ENCODE measurements at regions not wholly inside any gene's neighbourhood (a gene's known extent, or its start where the extent isn't known, plus 50 kb on each side); places are given as distances from the start of the nearest gene placed in this dataset.

- in situ Hi-C loops (cut with HindIII; ENCODE audit: low sequenced_read_pairs) = no loop called here
- TF ChIP-seq CTCF (IDR thresholded peaks at IDR 0.05; ENCODE audit: low read depth, low read length) = peak; percentile 76
- DNase-seq (ENCODE audit: low read depth, low spot score) = peak; percentile 72
- H3K4me3 ChIP-seq (ENCODE audit: low read depth, low read length) = peak overlapping the region; percentile 83
These were observed 415.5 kb downstream of the PCNX1 start for GRCh38 chr14:71322655-71323250.

- in situ Hi-C loops (cut with HindIII; ENCODE audit: low sequenced_read_pairs) = no loop called here
- DNase-seq (ENCODE audit: low read depth, low spot score) = no peak
- H3K4me3 ChIP-seq (ENCODE audit: low read depth, low read length) = no peak overlapping the region
These were observed 417.6 kb downstream of the PCNX1 start for GRCh38 chr14:71324767-71325272.

GRCh38 chr14:71327691-71328090 is 420.4 kb downstream of the PCNX1 start:
- no peak for TF ChIP-seq CTCF (IDR thresholded peaks at IDR 0.05; ENCODE audit: low read depth, low read length)
- no peak for DNase-seq (ENCODE audit: low read depth, low spot score)
- in situ Hi-C loops (cut with HindIII; ENCODE audit: low sequenced_read_pairs) = no loop called here
- no peak overlapping the region for H3K4me3 ChIP-seq (ENCODE audit: low read depth, low read length)

More at GRCh38 chr14:71324767-71325272, 417.6 kb downstream of the PCNX1 start:
- TF ChIP-seq CTCF (IDR thresholded peaks at IDR 0.05; ENCODE audit: low read depth, low read length) = no peak

GRCh38 chr14:71328183-71328582 is 420.9 kb downstream of the PCNX1 start:
- no peak for DNase-seq (ENCODE audit: low read depth, low spot score)
- no peak for TF ChIP-seq CTCF (IDR thresholded peaks at IDR 0.05; ENCODE audit: low read depth, low read length)
- no peak overlapping the region for H3K4me3 ChIP-seq (ENCODE audit: low read depth, low read length)
- in situ Hi-C loops (cut with HindIII; ENCODE audit: low sequenced_read_pairs) = no loop called here

- in situ Hi-C loops (cut with HindIII; ENCODE audit: low sequenced_read_pairs) = no loop called here
- no peak overlapping the region for H3K4me3 ChIP-seq (ENCODE audit: low read depth, low read length)
- DNase-seq (ENCODE audit: low read depth, low spot score) = no peak
- no peak for TF ChIP-seq CTCF (IDR thresholded peaks at IDR 0.05; ENCODE audit: low read depth, low read length)
These were observed 421.7 kb downstream of the PCNX1 start for GRCh38 chr14:71328954-71329353.

- DNase-seq (ENCODE audit: low read depth, low spot score) = no peak
These were observed 424.1 kb downstream of the PCNX1 start for GRCh38 chr14:71331403-71331802.

More at GRCh38 chr14:71331403-71331802, 424.1 kb downstream of the PCNX1 start:
- H3K4me3 ChIP-seq (ENCODE audit: low read depth, low read length) = no peak overlapping the region
- no peak for TF ChIP-seq CTCF (IDR thresholded peaks at IDR 0.05; ENCODE audit: low read depth, low read length)
- in situ Hi-C loops (cut with HindIII; ENCODE audit: low sequenced_read_pairs) = no loop called here

All from astrocyte of the spinal cord (primary cell).